GM18907 (cell line): ENCODE measurements at regions not wholly inside any gene's neighbourhood (a gene's known extent, or its start where the extent isn't known, plus 50 kb on each side); places are given as distances from the start of the nearest gene placed in this dataset.

ENCODE experiments used
- ATAC-seq: cut with Tn5 transposase; IDR thresholded peaks from one replicate; pipeline ENCODE4 v1.9.1; 2021; ENCODE audit warnings: mild to moderate bottlenecking, moderate library complexity; ENCODE audit not compliant: unreplicated experiment

- ATAC-seq, result no peak
Observed at GRCh38 chr7:109996411-109996810, 1094.5 kb upstream of the LRRN3 start.

DNA sequence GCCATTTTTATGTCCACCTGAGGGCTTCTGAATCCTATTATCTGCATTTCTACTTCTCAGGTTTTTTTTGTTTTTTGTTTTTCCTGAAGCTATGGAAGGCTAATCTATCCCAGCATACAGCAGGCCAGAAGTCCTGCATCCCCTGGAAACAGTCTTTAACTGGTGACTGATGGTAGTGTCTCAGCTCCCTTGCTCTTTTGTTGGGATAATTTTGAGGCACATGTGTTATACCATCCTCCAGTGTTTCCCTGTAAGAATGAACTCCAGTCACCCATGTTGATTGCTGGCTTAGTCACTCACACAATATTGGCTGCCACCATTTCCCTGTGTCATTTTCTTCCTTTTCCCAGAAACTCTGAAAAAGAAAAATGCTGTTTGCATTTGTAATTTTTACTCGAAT lies 1094.0 kb upstream of the LRRN3 start:
- ATAC-seq, result no peak

- no peak for ATAC-seq
Observed at GRCh38 chr7:109997837-109998236, 1093.1 kb upstream of the LRRN3 start.

DNA sequence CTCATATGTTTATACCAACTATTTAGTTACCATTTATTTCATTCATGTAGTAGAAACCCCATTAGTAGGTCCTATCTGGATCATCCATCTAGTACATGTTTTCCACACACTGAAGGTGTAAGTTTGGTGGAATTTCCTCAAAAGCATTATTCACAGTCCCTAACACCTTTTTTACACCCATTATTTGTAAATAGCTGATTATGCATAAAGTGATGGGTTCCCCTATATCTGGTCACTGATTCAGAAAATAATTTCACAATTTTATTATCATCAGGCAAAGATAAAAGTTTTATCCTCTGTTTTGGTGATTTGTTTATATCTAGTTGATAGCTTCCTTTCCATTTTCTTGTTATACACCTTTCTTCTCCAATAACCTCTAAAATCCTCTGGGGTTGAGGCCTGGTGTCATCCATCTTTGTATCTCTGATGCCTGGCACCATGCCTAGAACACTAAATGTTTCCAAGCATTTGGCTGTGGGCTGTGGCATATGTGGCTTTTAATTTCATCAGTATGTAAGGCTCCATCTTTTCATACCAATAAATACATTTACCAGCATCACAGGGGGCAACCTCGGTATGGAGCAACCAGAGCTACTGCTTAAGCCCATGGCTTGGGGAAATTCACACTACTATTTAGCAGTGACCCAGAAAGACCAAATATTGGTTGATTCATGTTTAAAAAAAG lies 1089.5 kb upstream of the LRRN3 start:
- ATAC-seq, result no peak

GRCh38 chr7:110003827-110004226 lies 1087.1 kb upstream of the LRRN3 start:
- ATAC-seq, result no peak

- no peak for ATAC-seq
Observed at GRCh38 chr7:110007320-110008063, 1083.4 kb upstream of the LRRN3 start.

DNA sequence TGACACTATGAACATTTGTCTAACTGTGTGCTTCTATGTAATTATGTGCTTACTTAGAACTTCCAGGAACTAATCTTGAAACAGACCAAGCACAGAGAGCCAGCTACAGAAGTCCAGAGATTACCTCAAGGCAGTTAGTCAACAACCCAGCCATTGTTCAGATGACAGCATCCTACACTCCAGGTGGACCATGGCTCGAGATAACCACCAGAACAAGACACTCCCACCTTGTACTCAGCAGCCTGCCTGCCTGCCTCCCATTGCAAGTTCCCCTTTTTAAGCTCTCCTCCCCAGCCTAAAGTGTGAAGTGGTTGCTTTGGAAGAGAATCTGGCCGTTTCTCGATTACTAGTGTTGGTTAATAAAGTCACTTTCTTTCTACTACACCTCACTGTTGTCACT lies 1080.6 kb upstream of the LRRN3 start:
- ATAC-seq, result no peak

DNA sequence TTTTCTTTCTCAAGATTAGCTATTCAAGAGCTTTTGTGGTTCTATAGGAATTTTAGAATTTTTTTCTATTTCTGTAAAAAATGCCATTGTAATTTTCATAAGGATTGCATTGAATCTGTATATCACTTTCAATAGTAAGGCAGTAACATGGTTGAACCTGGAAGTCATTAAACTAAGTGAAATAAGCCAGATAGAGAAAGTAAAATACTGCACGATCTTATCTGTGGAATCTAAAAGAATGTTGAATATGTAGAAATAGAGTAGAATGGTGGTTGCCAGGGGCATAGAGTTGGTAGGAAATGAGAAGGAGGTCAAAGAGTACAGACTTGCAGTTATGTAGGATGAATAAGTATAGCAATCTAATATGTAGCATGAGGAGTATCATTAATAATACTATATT lies 1073.5 kb upstream of the LRRN3 start:
- no peak for ATAC-seq

DNA sequence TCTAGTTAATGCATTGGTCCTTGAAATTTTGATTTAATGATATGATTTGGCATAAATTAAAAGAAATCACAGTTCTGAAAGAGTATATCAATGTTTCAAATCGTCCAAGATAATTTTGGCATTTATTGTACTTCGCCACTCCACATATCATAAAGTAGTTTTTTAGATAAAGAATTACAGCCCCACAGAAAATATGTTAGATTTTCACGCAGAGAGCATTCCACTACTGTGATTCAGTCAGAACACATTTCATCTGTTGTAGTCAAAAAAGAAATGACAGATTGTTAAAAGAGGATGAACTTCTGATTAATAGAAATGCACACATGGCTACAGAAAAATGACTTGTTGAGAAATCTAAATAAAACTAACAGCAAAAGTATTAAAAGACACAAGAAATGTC lies 1063.5 kb upstream of the LRRN3 start:
- ATAC-seq, result no peak

- ATAC-seq, result no peak
Observed at GRCh38 chr7:110043519-110043918, 1047.4 kb upstream of the LRRN3 start.

GRCh38 chr7:110050785-110051184 lies 1040.1 kb upstream of the LRRN3 start:
- no peak for ATAC-seq

- no peak for ATAC-seq
Observed at GRCh38 chr7:110051372-110051771, 1039.6 kb upstream of the LRRN3 start.

DNA sequence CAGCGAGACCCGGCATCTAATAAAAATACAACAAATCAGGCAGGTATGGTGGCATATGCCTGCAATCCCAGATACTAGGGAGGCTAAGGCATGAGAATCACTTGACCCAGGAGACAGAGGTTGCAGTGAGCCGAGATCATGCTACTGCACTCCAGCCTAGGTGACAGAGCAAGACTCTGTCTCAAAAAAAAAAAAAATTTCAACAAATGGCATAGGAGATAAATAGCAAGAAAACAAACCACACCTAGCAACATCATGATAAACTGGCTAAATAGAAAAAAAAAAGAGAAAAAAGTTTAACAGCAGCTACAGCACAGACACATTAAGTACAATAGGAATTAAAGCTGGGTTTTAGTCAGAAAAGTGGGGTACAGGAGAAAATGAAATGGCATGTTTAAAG lies 1034.6 kb upstream of the LRRN3 start:
- no peak for ATAC-seq

DNA sequence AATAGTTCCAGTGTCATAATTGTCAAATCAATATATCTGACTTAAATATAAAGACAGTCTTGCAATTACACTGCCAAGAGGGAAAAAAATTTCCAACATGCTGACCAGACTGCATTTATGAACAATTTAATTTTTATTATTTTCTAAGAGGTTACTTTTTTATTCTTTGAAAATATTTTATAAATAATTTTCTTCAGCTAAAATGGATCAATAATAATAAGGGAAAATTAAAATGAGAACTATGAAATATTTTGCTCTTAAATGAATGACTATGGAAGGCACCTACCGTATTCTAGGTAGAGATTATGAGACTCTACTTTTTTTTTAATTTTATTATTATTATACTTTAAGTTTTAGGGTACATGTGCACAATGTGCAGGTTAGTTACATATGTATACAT lies 1032.5 kb upstream of the LRRN3 start:
- ATAC-seq, result no peak

- ATAC-seq, result no peak
Observed at GRCh38 chr7:110061387-110061786, 1029.5 kb upstream of the LRRN3 start.

GRCh38 chr7:110065121-110065520 lies 1025.8 kb upstream of the LRRN3 start:
- ATAC-seq, result no peak

DNA sequence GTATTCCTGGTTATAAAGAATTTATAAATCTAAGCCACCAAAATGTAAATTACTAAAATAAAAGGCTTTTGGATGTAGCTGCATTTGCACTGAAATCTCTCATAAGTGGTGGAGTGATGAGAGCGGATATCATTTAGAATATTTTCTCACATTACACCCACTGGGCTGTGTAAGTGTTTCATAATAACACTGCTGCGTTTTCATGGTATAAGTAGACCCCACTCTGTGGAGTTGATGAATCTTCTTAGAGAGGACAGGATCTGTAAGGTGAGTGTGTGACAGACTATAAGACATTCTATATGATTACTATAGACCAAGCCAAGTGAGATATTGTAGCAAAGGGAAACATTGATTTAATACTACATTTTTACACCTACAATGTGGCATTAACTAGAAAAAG lies 1024.1 kb upstream of the LRRN3 start:
- no peak for ATAC-seq

DNA sequence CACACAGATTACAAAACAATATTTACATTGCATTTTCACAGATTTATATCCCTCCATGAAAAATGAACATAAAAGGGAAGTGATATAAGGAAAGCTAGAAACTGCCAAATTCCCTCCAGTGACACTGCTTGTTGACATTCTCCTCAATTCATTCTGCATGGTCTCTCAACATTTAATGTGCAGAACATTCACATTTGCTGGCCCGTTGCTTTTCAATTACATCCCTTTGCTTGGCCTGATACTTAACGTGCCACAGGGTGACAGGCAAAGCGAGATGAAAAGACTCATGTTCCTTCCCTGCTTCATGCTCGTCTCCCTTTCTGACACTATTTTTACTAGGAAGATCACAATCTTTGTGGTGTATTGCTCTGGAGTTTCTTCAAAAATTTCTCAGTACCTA lies 1019.7 kb upstream of the LRRN3 start:
- ATAC-seq, result no peak

DNA sequence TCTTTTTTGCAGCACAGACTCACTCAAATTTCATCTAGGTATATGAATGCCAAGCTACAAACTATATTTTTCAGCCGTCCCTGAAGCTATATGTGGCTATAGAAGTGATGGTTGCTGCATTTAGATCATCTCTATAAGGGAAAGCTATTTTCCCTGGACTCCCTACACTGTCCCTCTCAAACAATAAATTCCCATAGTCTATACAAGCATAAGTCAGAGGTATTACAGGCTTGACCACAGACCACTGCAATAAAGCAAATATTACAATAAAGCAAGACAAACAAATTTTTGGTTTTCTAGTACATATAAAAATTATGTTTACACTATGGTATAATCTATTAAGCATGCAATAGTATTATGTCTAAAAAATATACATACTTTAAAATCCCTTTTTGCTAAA lies 1015.5 kb upstream of the LRRN3 start:
- no peak for ATAC-seq

DNA sequence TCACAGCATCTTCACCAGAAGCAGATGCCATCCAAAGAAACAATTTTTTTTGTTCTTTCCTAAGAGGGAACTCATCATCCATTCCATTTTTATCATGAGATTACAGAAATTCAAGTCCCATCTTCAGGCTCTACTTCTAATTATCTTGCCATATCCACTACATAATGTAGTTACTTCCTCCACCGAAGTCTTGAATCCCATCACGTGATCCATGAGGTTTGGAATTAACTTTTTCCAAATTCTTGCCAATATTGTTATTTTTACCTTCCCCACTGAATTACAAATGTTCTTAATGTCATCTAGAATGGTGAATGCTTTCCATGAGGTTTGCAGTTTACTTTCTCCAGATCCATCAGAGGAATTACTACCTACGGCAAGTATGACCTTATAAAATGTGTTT lies 1014.7 kb upstream of the LRRN3 start:
- no peak for ATAC-seq

DNA sequence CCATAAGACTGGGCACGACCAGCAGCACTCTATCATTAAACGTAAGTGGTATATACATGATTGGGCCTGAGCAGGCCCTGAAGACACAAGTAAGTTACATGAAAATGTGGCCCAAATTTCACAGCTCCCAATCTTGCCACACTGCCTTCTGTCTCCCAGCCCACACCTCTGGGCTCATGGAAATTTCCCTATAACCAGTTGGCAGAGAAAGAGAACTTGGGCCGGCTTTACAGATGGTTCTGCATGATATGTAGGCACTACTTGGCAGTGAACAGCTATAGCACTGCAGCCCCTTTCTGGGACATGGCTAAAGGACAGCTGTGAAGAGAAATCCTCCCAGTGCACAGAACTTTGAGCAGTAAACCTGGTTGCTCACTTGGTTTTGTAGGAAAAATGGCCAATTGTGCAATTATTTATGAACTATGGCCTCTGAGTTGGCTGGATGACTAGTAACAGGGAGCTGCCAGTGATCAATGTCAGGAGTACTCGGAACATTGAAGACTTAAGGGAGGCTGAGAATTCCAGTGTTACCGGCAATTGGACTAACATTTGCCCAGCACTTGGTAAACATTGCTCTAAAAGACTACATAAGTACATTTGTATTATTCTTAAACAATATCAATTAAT lies 1006.6 kb upstream of the LRRN3 start:
- no peak for ATAC-seq

DNA sequence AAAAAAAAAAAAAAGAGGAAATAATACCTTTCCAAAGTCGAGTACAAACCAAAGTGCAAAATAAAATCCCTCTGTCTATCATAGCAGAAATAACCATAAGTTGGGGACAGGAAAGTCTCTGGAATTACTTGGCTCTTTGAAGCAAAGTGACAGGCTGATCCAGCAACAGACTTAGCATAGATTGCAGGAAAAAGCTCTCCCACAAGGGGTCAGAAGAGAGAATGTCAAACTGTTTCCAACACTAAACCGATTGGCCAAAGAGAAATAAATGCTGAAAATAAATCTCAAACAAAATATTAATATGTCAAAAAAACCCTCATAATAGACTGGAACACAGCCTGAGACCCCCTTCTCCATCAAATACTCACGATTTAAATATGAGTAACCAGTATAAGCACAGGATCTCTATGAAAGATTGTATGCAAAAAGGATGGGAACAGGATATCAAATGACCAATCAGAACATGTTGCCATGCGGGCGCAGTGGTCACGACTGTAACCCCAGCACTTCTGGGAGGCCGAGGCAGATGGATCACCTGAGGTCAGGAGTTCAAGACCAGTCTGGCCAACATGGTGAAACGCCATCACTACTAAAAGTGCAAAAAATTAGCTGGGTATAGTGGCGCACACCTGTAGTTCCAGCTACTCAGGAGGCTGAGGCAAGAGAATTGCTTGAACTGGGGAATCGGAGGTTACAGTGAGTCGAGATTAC lies 1000.7 kb upstream of the LRRN3 start:
- ATAC-seq, result no peak
